Medulla oblongata (tissue), 1 donor: ENCODE measurements at regions not wholly inside any gene's neighbourhood (a gene's known extent, or its start where the extent isn't known, plus 50 kb on each side); places are given as distances from the start of the nearest gene placed in this dataset.

Experiments
- DNase-seq: peaks from one replicate; pipeline ENCODE4 v3.0.0-alpha.2; 2015; ENCODE audit errors: extremely low spot score

- DNase-seq = no peak
Observed at GRCh38 chr22:49115197-49115596, 712.5 kb downstream of the BRD1 start.

- no peak for DNase-seq
Observed at GRCh38 chr22:49113758-49114157, 713.9 kb downstream of the BRD1 start.

DNA sequence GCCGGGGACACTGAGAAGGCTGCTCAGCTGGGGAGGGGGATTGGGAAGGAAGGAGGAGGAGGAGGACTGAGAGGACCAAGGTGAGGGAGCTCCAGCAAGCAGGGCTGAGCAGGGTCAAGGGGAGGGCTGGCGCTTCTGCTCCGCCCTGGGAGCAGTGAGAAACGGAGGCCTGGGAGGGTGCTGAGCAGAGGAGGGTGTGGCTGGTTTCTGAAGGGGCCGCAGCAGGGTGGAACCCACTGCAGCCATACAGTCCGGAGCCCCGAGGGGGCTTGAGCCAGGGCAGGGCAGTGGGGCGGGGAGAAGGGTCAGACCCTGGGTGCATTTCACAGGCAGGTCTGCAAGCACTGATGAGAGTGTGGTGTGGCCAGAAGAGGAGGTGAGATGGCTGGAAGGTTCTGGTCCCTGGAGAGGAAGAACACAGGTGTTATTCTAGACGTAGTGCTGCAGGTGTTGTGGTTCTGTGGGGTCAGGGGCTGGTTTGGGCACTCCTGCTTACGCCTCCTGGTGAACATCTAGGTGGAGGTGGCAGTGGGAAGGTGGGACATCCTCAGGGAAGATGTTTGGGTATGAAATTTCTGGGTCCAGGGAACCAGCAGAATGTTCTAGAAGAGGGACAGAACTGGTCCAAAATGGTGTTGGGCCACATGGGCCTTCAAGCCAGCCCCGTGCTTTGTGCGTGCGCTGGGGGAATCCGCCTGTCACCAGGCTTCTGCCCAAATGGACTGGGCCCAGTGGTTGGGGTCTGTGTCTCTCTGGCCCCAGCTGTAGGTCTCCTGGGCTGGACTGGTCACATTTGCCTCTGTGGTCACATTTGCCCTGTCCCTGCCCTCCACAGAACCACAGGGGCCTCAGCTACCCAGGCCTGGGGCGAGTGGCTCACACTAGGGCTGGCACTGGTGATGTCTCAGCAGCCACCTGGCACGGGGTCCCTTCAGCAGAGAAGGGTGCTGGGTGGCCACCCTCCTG, 714.7 kb downstream of the BRD1 start:
- no peak for DNase-seq

DNA sequence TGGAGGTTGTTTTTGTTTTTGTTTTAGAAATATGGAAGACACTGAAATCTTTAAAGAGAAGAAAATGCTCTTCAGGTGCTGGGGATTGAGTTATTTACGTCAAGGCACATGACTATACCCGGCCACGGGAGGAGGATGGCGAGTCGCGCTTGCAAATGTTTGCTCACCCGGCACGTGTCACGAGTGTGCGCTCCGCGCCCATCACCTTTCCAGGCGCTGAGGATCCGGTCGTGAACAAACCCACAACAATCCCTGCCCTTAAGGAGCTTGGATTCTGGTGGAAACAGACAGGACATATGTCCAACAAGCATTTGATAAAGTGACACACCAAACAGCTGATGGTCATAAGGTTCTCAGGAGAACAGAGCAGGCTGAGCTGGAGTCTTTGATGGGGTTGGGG, 715.5 kb downstream of the BRD1 start:
- no peak for DNase-seq

DNA sequence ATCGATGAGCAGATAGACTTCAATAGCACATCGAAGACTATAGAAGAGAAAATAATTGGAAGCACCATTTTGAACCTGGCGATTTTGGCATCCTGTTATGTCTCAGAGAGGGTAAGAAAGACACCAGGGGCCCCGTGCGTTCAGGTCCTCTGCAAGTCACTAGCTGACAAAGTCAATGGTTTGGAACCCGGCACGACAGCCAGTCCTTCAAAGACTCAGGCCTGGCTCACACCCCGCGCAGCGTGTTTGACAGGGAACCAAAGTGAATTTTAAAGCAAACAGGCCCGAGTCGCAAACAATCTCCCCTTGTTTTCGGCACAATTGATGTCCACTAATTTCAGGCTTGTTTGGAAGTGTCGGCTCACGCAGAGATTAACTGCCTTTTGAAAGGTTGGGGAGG, 716.6 kb downstream of the BRD1 start:
- no peak for DNase-seq

DNA sequence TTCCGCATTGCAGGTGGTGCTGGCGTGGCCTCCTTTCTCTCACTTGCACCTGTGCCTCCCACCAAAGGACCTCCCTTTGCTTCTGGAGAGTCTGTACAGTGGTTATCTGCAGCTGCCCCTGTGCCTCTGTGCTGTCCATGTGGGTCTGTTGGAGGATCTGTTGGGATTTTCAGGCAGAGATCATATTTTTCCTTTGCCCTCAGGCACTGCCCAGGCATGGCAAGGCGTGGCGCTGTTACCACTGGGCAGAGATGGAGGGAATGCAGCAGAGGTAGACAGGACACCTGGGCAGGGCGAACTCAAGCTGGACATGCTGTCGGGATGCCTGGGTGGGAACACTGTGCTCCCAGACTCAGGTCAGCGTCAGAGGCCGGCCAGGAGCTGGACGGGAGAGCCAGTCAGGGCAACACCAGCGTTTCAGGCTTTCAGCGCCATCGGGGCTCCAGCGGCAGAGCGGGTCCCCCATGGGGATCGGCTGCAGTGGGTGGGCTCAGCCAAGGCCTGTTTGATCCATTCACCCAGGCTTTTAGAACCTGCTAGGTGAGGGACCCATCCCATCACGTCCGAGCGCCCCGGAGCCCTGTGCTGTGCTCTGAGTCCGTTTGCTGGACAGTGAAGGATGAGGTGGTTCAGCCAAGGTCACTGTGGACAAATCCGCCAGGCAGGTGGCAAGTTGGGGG, 718.9 kb downstream of the BRD1 start:
- DNase-seq = no peak

GRCh38 chr22:49107961-49108530, 719.6 kb downstream of the BRD1 start:
- DNase-seq = no peak

GRCh38 chr22:49107561-49107960, 720.1 kb downstream of the BRD1 start:
- DNase-seq = no peak

DNA sequence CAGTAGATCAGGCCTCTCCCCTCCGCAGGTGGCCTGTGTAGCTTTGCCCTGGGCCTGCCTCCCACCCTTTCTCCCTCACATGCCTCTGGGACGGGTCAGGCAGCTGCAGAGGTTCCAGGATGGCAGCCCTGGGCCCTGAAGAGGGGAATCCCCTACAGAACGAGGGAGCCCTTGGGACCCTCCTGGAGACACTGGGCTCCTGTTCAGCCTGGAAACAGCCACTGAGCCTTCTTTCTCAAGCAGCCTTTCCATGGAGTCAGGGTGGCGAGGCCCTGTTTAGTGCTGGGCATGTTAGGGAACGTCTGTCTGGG, 720.9 kb downstream of the BRD1 start:
- DNase-seq = no peak

DNA sequence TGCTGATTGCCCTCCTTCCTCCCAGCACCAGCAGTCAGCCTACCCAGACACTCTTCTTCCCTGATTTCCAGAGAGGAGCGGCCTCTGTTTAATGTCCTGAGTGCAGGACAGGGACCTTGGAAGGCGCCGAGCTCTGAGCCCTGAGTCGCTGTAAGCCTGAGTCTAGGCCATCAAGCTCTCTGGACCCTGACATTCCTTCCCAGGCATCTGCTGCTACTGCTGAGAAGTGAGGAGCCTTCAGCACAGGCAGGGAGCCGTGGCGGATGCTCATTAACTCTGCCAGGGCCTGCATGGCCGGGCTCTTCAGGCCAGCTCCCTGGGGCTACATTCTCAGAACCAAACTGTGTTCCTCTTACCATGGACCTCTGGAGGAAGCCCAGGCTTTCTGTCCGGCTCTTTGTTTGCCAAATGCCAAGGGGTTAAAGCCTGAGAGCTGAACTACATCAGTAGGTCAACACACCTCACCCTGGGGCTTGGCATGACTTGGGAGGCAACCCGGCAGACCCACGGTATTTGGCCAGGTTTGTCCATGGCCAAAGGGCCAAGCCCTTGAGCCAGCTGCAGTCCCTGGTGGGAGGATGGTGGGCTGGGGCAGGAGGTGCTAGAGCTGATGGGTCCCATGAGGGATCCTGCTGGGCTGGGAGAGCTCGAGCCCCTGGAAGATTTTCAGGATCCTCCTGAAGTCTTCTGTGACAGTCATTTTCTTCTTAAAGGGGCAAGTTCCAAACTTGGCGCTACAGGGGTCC, 721.4 kb downstream of the BRD1 start:
- no peak for DNase-seq

GRCh38 chr22:49104434-49104833, 723.2 kb downstream of the BRD1 start:
- no peak for DNase-seq

GRCh38 chr22:49103314-49104059, 724.2 kb downstream of the BRD1 start:
- no peak for DNase-seq

DNA sequence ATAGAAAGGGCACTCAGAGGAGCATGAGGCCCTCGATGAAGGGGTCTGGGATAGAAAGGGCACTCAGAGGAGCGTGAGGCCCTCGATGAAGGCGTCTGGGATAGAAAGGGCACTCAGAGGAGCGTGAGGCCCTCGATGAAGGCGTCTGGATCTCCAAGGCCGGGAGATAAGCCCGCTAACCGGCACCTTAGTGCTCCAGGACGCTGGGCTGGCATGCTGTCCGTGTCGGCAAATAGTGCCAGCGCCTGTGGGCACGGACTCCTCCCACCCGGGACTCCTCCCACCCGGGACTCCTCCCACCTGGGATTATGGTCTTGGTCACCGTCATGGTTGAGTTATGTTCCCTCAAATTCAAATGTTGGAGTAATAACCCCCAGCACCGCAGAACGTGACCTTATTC, 725.3 kb downstream of the BRD1 start:
- DNase-seq = no peak

- no peak for DNase-seq
Observed at GRCh38 chr22:49101873-49102272, 725.8 kb downstream of the BRD1 start.

- no peak for DNase-seq
Observed at GRCh38 chr22:49101225-49101624, 726.4 kb downstream of the BRD1 start.

- DNase-seq = no peak
Observed at GRCh38 chr22:49100773-49101172, 726.9 kb downstream of the BRD1 start.

DNA sequence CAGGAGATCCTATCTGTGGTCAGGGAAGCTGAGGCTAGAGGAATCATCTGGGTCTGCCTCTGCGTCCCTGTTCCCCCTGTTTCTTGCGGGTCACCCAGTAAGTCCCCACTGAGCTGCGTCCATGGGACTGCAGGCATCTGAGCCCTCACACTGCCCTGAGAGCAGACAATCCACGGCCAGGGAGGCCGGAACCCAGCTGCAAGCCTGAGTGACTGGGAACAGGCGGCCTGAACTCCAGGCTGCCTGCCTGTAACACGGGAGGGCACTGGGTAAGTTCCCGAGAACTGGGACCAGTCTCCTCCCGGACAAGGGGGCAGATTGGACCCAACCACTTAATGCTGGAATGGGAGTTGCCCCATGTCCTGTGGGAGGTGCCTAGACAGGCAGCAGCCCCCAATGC, 727.4 kb downstream of the BRD1 start:
- DNase-seq = no peak

GRCh38 chr22:49099496-49100124, 728.1 kb downstream of the BRD1 start:
- no peak for DNase-seq

DNA sequence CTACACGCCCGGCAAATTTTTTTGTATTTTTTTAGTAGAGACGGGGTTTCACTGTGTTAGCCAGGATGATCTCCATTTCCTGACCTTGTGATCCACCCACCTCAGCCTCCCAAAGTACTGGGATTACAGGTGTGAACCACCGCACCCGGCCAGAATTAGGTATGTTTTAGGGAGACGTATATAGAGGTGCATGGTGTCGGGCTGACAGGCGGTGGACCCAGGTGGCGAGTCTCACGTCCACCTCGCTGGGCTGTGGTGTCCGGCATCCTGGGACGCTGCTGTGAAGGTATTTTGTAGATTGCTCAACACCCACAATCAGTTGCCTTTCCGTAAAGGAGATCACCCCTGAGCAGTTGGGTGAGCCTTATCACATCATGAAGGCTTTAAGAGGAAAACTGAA, 728.6 kb downstream of the BRD1 start:
- no peak for DNase-seq

GRCh38 chr22:49097966-49098365, 729.7 kb downstream of the BRD1 start:
- DNase-seq = peak; percentile 12
